ENCODE measurements at regions not wholly inside any gene's neighbourhood (a gene's known extent, or its start where the extent isn't known, plus 50 kb on each side); places are given as distances from the start of the nearest gene placed in this dataset.

- no peaks in the 10 kb centered on the region for H3K4me1 ChIP-seq
- no peaks in the 10 kb centered on the region for H3K36me3 ChIP-seq (ENCODE audit: insufficient read depth in 1 of 2, low read depth in 1 of 2)
- DNase-seq (no peak), ATAC-seq (no peak)
- intact Hi-C loops (cut with DNase I) = no loop called here
- no peak overlapping the region for H3K4me3 ChIP-seq
- peaks cover 4% of the 10 kb centered on the region for H3K9me3 ChIP-seq
- WGBS, 3 donors = 58 to 70% (median 59%) methylated on average over 9 of the region's 9 CpGs
- no peak overlapping the region for H3K27ac ChIP-seq
- TF ChIP-seq CTCF (IDR thresholded peaks at IDR 0.05) = no peak
- no peaks in the 10 kb centered on the region for H3K27me3 ChIP-seq (ENCODE audit: insufficient read depth in 3 of 3, low read length in 2 of 3)
Measured at GRCh38 chr5:10894445-10895054, 133.5 kb upstream of the DAP start.

- H3K4me1 ChIP-seq = no peaks in the 10 kb centered on the region
- peaks cover 4% of the 10 kb centered on the region for H3K9me3 ChIP-seq
- TF ChIP-seq CTCF (IDR thresholded peaks at IDR 0.05) = no peak
- no peaks in the 10 kb centered on the region for H3K36me3 ChIP-seq (ENCODE audit: insufficient read depth in 1 of 2, low read depth in 1 of 2)
- ATAC-seq = no peak
- intact Hi-C loops (cut with DNase I) = no loop called here
- 86 to 91% (median 90%) methylated on average over 4 of the region's 4 CpGs for WGBS, 3 donors
- H3K27me3 ChIP-seq (ENCODE audit: insufficient read depth in 3 of 3, low read length in 2 of 3) = peaks cover 0 to 3% (median 0%) of the 10 kb centered on the region in 3 donors
- H3K27ac ChIP-seq = no peak overlapping the region
- no peak overlapping the region for H3K4me3 ChIP-seq
- DNase-seq = no peak
Measured at GRCh38 chr5:10892911-10893215, 131.8 kb upstream of the DAP start.

- Histone ChIP-seq H3K36me3 (ENCODE audit: insufficient read depth in 1 of 2, low read depth in 1 of 2) (no peaks in the 10 kb centered on the region), H3K27ac (no peak overlapping the region), H3K4me1 (no peaks in the 10 kb centered on the region), H3K9me3 (peaks cover 4% of the 10 kb centered on the region), H3K27me3 (ENCODE audit: insufficient read depth in 3 of 3, low read length in 2 of 3) (peaks cover 0 to 3% (median 0%) of the 10 kb centered on the region in 3 donors), H3K4me3 (no peak overlapping the region)
- ATAC-seq (no peak), DNase-seq (no peak)
- intact Hi-C loops (cut with DNase I) = no loop called here
- WGBS, 3 donors = 63 to 77% (median 68%) methylated on average over 5 of the region's 5 CpGs
- TF ChIP-seq CTCF (IDR thresholded peaks at IDR 0.05) = no peak
Measured at GRCh38 chr5:10892147-10892910, 131.3 kb upstream of the DAP start.

- Histone ChIP-seq H3K4me1 (no peaks in the 10 kb centered on the region), H3K36me3 (ENCODE audit: insufficient read depth in 1 of 2, low read depth in 1 of 2) (no peaks in the 10 kb centered on the region), H3K9me3 (peaks cover 4% of the 10 kb centered on the region), H3K27me3 (ENCODE audit: insufficient read depth in 3 of 3, low read length in 2 of 3) (peaks cover 0 to 3% (median 0%) of the 10 kb centered on the region in 3 donors), H3K27ac (no peak overlapping the region), H3K4me3 (no peak overlapping the region)
- ATAC-seq (no peak), DNase-seq (no peak)
- TF ChIP-seq CTCF (IDR thresholded peaks at IDR 0.05) = no peak
- intact Hi-C loops (cut with DNase I) = no loop called here
- 56 to 97% (median 63%) methylated on average over 1 of the region's 1 CpG for WGBS, 3 donors
Measured at GRCh38 chr5:10891193-10891592, 130.2 kb upstream of the DAP start.

Data from psoas muscle (tissue), 7 donors.